ENCODE measurements at regions not wholly inside any gene's neighbourhood (a gene's known extent, or its start where the extent isn't known, plus 50 kb on each side); places are given as distances from the start of the nearest gene placed in this dataset.

GRCh38 chr1:4530166-4530785, 124.1 kb upstream of the AJAP1 start:
- TF ChIP-seq YY1 (IDR thresholded peaks at IDR 0.05; ENCODE audit: insufficient read depth, insufficient read length) (no peak), ZNF274 (IDR thresholded peaks at IDR 0.05; ENCODE audit: low read depth, low read length) (no peak), SUZ12 (IDR thresholded peaks at IDR 0.05; ENCODE audit: extremely low read depth, insufficient read depth, insufficient read length) (no peak)

Data from NT2/D1 (cell line).